ENCODE measurements at regions not wholly inside any gene's neighbourhood (a gene's known extent, or its start where the extent isn't known, plus 50 kb on each side); places are given as distances from the start of the nearest gene placed in this dataset.
"Not testable (repeated sequence)": the region's sequence is repeated elsewhere in the genome, so short reads cannot be mapped to it uniquely, and the experiment has no call there.

DNA sequence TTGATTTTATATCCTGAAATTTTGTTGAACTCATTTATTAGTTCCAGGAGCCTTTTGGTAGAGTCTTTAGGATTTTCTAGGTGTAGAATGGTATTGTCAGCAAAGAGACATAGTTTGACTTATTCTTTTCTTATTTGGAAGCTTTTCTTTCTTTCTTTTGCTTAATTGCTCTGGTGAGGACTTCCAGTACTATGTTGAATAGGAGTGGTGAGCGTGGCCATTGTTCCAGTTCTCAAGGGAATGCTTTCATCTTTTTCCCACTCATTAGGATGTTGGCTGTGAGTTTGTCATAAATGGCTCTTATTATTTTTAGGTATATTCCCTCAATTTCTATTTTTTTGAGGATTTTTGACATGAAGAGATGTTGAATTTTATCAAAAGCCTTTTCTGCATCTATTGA lies 182.2 kb upstream of the SPRY2 start:
- Histone ChIP-seq H3K9me3 (ENCODE audit: low read depth) (no peaks in the 10 kb centered on the region), H2AFZ (no peak overlapping the region), H3K27ac (no peak overlapping the region), H4K20me1 (ENCODE audit: insufficient read depth, poor library complexity, severe bottlenecking) (no peaks in the 10 kb centered on the region), H3K9me2 (replicated peaks; ENCODE audit: insufficient read depth) (no peaks in the 10 kb centered on the region), H3K79me2 (no peaks in the 10 kb centered on the region), H3K4me2 (no peak overlapping the region), H3K36me3 (replicated peaks; ENCODE audit: insufficient read depth, low read depth) (no peaks in the 10 kb centered on the region), H3K27me3 (no peaks in the 10 kb centered on the region), H3K4me1 (ENCODE audit: insufficient read depth) (no peaks in the 10 kb centered on the region), H3K4me3 (no peak overlapping the region)
- no peak for DNase-seq (ENCODE audit: low spot score)
- 74% methylated on average over 1 of the region's 1 CpG for WGBS (ENCODE audit: low lambda C conversion rate, missing lambda C conversion rate)
- TF ChIP-seq EZH2phosphoT487 (IDR thresholded peaks at IDR 0.05; ENCODE audit: low read depth, severe bottlenecking, unreplicated experiment) (no peak), CTCF (IDR thresholded peaks at IDR 0.05; ENCODE audit: poor library complexity) (no peak)

GRCh38 chr13:80522463-80522862 lies 181.5 kb upstream of the SPRY2 start:
- H2AFZ ChIP-seq; H3K36me3 ChIP-seq (replicated peaks; ENCODE audit: insufficient read depth, low read depth); H4K20me1 ChIP-seq (ENCODE audit: insufficient read depth, poor library complexity, severe bottlenecking); H3K27me3 ChIP-seq; H3K27ac ChIP-seq; DNase-seq (ENCODE audit: low spot score); H3K9me3 ChIP-seq (ENCODE audit: low read depth); H3K9me2 ChIP-seq (replicated peaks; ENCODE audit: insufficient read depth); H3K4me3 ChIP-seq; H3K4me1 ChIP-seq (ENCODE audit: insufficient read depth); H3K4me2 ChIP-seq; H3K79me2 ChIP-seq: not testable (repeated sequence)
- 83% methylated on average over 1 of the region's 1 CpG for WGBS (ENCODE audit: low lambda C conversion rate, missing lambda C conversion rate)

- TF ChIP-seq CTCF (IDR thresholded peaks at IDR 0.05; ENCODE audit: poor library complexity) (no peak), EZH2phosphoT487 (IDR thresholded peaks at IDR 0.05; ENCODE audit: low read depth, severe bottlenecking, unreplicated experiment) (no peak), EZH2 (IDR thresholded peaks at IDR 0.05; ENCODE audit: borderline replicate concordance) (no peak)
- Histone ChIP-seq H3K9me2 (replicated peaks; ENCODE audit: insufficient read depth) (no peaks in the 10 kb centered on the region), H4K20me1 (ENCODE audit: insufficient read depth, poor library complexity, severe bottlenecking) (no peaks in the 10 kb centered on the region), H3K79me2 (no peaks in the 10 kb centered on the region), H3K4me1 (ENCODE audit: insufficient read depth) (no peaks in the 10 kb centered on the region), H3K4me2 (no peak overlapping the region), H3K36me3 (replicated peaks; ENCODE audit: insufficient read depth, low read depth) (no peaks in the 10 kb centered on the region), H3K9me3 (ENCODE audit: low read depth) (peaks cover 3% of the 10 kb centered on the region), H2AFZ (no peak overlapping the region), H3K4me3 (no peak overlapping the region), H3K27me3 (no peaks in the 10 kb centered on the region), H3K27ac (no peak overlapping the region)
- 93% methylated on average over 8 of the region's 8 CpGs for WGBS (ENCODE audit: low lambda C conversion rate, missing lambda C conversion rate)
- DNase-seq (ENCODE audit: low spot score), result no peak
Measured at GRCh38 chr13:80516818-80517348, 176.0 kb upstream of the SPRY2 start.

GRCh38 chr13:80515296-80515695 lies 174.4 kb upstream of the SPRY2 start:
- Histone ChIP-seq H4K20me1 (ENCODE audit: insufficient read depth, poor library complexity, severe bottlenecking) (no peaks in the 10 kb centered on the region), H3K27ac (no peak overlapping the region), H3K4me3 (no peak overlapping the region), H3K9me2 (replicated peaks; ENCODE audit: insufficient read depth) (no peaks in the 10 kb centered on the region), H3K4me1 (ENCODE audit: insufficient read depth) (no peaks in the 10 kb centered on the region), H3K27me3 (no peaks in the 10 kb centered on the region), H2AFZ (no peak overlapping the region), H3K4me2 (no peak overlapping the region), H3K36me3 (replicated peaks; ENCODE audit: insufficient read depth, low read depth) (no peaks in the 10 kb centered on the region), H3K9me3 (ENCODE audit: low read depth) (peaks cover 3% of the 10 kb centered on the region), H3K79me2 (no peaks in the 10 kb centered on the region)
- 93% methylated on average over 4 of the region's 4 CpGs for WGBS (ENCODE audit: low lambda C conversion rate, missing lambda C conversion rate)
- TF ChIP-seq EZH2 (IDR thresholded peaks at IDR 0.05; ENCODE audit: borderline replicate concordance) (no peak), CTCF (IDR thresholded peaks at IDR 0.05; ENCODE audit: poor library complexity) (no peak), EZH2phosphoT487 (IDR thresholded peaks at IDR 0.05; ENCODE audit: low read depth, severe bottlenecking, unreplicated experiment) (no peak)
- no peak for DNase-seq (ENCODE audit: low spot score)

All from hepatocyte (in vitro differentiated cells).